ENCODE measurements at regions not wholly inside any gene's neighbourhood (a gene's known extent, or its start where the extent isn't known, plus 50 kb on each side); places are given as distances from the start of the nearest gene placed in this dataset.

DNA sequence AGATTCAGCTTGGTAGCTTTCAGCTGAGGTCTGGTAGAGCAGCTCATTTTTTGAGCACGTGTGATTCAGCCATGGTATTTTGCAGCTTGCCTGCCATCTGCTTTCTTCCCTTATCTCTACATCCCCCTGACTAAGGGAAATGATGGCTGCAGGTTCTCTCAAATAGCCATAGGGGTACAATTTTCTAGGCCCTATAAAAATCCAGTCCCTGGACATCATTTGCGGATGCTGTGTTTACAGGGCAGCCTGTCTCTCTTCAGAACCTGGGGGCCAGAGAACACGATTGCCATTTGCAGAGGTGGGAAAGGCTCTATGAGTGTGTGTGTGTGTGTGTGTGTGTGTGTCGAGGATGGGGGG is 442.7 kb upstream of the MEIS1 start (continued):
- no peak for TF ChIP-seq CHD1 (IDR thresholded peaks at IDR 0.05; ENCODE audit: low read depth, low read length)
- TF ChIP-seq SP2 (IDR thresholded peaks at IDR 0.05; ENCODE audit: low read length), result no peak
- TF ChIP-seq SIN3A (conservative IDR thresholded peaks at IDR 0.05 in 1 of 2, IDR thresholded peaks at IDR 0.05 in 1 of 2; ENCODE audit: low read depth in 1 of 2, low read length in 2 of 2), result no peak
- no peak for TF ChIP-seq TBP (IDR thresholded peaks at IDR 0.05; ENCODE audit: low read depth, low read length)
- no peak for TF ChIP-seq CREB1 (IDR thresholded peaks at IDR 0.05)
- TF ChIP-seq CBX5 (IDR thresholded peaks at IDR 0.05; ENCODE audit: low read depth, low read length), result no peak
- TF ChIP-seq, protein P1, sequence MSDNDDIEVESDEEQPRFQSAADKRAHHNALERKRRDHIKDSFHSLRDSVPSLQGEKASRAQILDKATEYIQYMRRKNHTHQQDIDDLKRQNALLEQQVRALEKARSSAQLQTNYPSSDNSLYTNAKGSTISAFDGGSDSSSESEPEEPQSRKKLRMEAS (IDR thresholded peaks at IDR 0.05), result no peak
- no peak for TF ChIP-seq USF2 (IDR thresholded peaks at IDR 0.05; ENCODE audit: low read length)
